ENCODE measurements at regions not wholly inside any gene's neighbourhood (a gene's known extent, or its start where the extent isn't known, plus 50 kb on each side); places are given as distances from the start of the nearest gene placed in this dataset.

- H3K4me3 Mint-ChIP-seq, result no peak overlapping the region
- TF ChIP-seq, protein P1, sequence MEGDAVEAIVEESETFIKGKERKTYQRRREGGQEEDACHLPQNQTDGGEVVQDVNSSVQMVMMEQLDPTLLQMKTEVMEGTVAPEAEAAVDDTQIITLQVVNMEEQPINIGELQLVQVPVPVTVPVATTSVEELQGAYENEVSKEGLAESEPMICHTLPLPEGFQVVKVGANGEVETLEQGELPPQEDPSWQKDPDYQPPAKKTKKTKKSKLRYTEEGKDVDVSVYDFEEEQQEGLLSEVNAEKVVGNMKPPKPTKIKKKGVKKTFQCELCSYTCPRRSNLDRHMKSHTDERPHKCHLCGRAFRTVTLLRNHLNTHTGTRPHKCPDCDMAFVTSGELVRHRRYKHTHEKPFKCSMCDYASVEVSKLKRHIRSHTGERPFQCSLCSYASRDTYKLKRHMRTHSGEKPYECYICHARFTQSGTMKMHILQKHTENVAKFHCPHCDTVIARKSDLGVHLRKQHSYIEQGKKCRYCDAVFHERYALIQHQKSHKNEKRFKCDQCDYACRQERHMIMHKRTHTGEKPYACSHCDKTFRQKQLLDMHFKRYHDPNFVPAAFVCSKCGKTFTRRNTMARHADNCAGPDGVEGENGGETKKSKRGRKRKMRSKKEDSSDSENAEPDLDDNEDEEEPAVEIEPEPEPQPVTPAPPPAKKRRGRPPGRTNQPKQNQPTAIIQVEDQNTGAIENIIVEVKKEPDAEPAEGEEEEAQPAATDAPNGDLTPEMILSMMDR (IDR thresholded peaks at IDR 0.05; ENCODE audit: unreplicated experiment in 3 of 3), result no peak
- peaks cover 6% of the 10 kb centered on the region for H3K4me1 Mint-ChIP-seq
- no peaks in the 10 kb centered on the region for H3K9me3 Mint-ChIP-seq
- no peaks in the 10 kb centered on the region for H3K36me3 Mint-ChIP-seq (ENCODE audit: low read depth)
- H3K27me3 Mint-ChIP-seq (ENCODE audit: low read depth), result no peaks in the 10 kb centered on the region
- peak overlapping the region in 1 of 3 experiments; percentile 1 for H3K27ac Mint-ChIP-seq
Measured at GRCh38 chr18:56307354-56308170, 330.8 kb downstream of the TXNL1 start.

GRCh38 chr18:56306797-56307196 is 331.6 kb downstream of the TXNL1 start:
- H3K27ac Mint-ChIP-seq, result no peak overlapping the region
- H3K4me3 Mint-ChIP-seq, result no peak overlapping the region
- peaks cover 6% of the 10 kb centered on the region for H3K4me1 Mint-ChIP-seq
- TF ChIP-seq, protein P1 (IDR thresholded peaks at IDR 0.05; ENCODE audit: unreplicated experiment in 3 of 3), result no peak
- no peaks in the 10 kb centered on the region for H3K9me3 Mint-ChIP-seq
- no peaks in the 10 kb centered on the region for H3K36me3 Mint-ChIP-seq (ENCODE audit: low read depth)
- no peaks in the 10 kb centered on the region for H3K27me3 Mint-ChIP-seq (ENCODE audit: low read depth)

DNA sequence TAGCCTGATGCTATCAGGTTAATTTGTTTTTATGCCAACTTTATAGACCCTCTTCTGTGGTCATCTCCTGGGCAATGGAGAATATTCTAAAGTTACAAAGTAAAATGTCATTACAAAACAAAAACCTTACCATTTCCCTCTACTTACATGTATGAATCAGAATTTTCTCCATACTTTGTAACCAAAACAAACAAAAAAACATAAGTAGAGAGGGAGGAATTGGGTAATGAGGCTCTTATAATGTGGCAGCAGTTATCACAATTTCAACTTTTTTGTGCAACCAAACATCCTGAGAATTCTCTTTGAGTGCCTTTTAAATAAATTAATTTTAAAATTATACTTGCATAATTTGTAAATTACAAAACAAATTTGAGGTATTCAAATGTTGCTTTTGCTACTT is 332.8 kb downstream of the TXNL1 start:
- H3K4me3 Mint-ChIP-seq, result no peak overlapping the region
- H3K4me1 Mint-ChIP-seq, result peaks cover 6% of the 10 kb centered on the region
- H3K27me3 Mint-ChIP-seq (ENCODE audit: low read depth), result no peaks in the 10 kb centered on the region
- no peaks in the 10 kb centered on the region for H3K36me3 Mint-ChIP-seq (ENCODE audit: low read depth)
- H3K9me3 Mint-ChIP-seq, result no peaks in the 10 kb centered on the region
- H3K27ac Mint-ChIP-seq, result no peak overlapping the region
- TF ChIP-seq, protein P1 (IDR thresholded peaks at IDR 0.05; ENCODE audit: unreplicated experiment in 3 of 3), result no peak

DNA sequence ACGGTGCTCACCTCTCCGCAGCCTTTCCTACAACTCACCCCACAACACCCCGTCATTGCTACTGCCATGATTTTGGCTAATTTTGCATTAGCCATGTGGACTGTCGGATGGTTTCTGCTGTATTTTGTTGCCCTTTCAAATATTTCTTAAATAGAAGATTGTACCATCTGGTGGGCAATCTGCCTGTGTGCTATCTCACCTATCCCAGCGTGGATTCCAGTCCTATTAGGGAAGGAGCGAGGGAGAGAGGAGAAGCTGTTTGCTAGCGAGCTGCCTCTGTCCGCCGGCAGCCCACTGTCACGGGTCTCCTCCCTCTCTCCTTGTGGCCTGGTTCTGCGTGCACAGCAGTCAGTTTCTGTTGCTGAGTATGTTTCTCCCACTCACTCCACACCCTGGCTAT is 336.2 kb downstream of the TXNL1 start:
- H3K9me3 Mint-ChIP-seq, result no peaks in the 10 kb centered on the region
- H3K27me3 Mint-ChIP-seq (ENCODE audit: low read depth), result no peaks in the 10 kb centered on the region
- H3K4me1 Mint-ChIP-seq, result no peaks in the 10 kb centered on the region
- no peak overlapping the region for H3K4me3 Mint-ChIP-seq
- no peak overlapping the region for H3K27ac Mint-ChIP-seq
- TF ChIP-seq, protein P1 (IDR thresholded peaks at IDR 0.05; ENCODE audit: unreplicated experiment in 3 of 3), result no peak
- H3K36me3 Mint-ChIP-seq (ENCODE audit: low read depth), result no peaks in the 10 kb centered on the region

GRCh38 chr18:56299740-56300139 is 338.7 kb downstream of the TXNL1 start:
- Mint-ChIP-seq H3K27ac (no peak overlapping the region), H3K27me3 (ENCODE audit: low read depth) (no peaks in the 10 kb centered on the region), H3K4me1 (no peaks in the 10 kb centered on the region), H3K4me3 (no peak overlapping the region), H3K9me3 (no peaks in the 10 kb centered on the region), H3K36me3 (ENCODE audit: low read depth) (no peaks in the 10 kb centered on the region)
- TF ChIP-seq, protein P1 (IDR thresholded peaks at IDR 0.05; ENCODE audit: unreplicated experiment in 3 of 3), result no peak

- H3K27me3 Mint-ChIP-seq (ENCODE audit: low read depth), result no peaks in the 10 kb centered on the region
- TF ChIP-seq, protein P1 (IDR thresholded peaks at IDR 0.05; ENCODE audit: unreplicated experiment in 3 of 3), result no peak
- H3K27ac Mint-ChIP-seq, result no peak overlapping the region
- H3K9me3 Mint-ChIP-seq, result no peaks in the 10 kb centered on the region
- no peak overlapping the region for H3K4me3 Mint-ChIP-seq
- no peaks in the 10 kb centered on the region for H3K4me1 Mint-ChIP-seq
- no peaks in the 10 kb centered on the region for H3K36me3 Mint-ChIP-seq (ENCODE audit: low read depth)
Measured at GRCh38 chr18:56298935-56299334, 339.5 kb downstream of the TXNL1 start.

All from nephron (organoid).